AG04449 (cell line): ENCODE measurements at regions not wholly inside any gene's neighbourhood (a gene's known extent, or its start where the extent isn't known, plus 50 kb on each side); places are given as distances from the start of the nearest gene placed in this dataset.
A peak's percentile ranks its signal among the peaks of the same experiment; 100 is the strongest.
"Not testable (repeated sequence)": the region's sequence is repeated elsewhere in the genome, so short reads cannot be mapped to it uniquely, and the experiment has no call there.

ENCODE experiments used
- CTCF ChIA-PET: fragments of 350-600 bp; formaldehyde crosslinking; extraction: SDS; loops from one replicate; lab custom pipeline; 2021; ENCODE audit warnings: antibody characterized with exemption; lab: Yijun Ruan, JAX
- POLR2A ChIA-PET: fragments of 400-600, 350-600 bp; formaldehyde crosslinking; extraction: SDS; loops from one replicate; lab custom pipeline; 2020; ENCODE audit warnings: antibody characterized with exemption, inconsistent platforms; lab: Yijun Ruan, JAX
- DNase-seq: peaks from one replicate; pipeline ENCODE4 v3.0.0-alpha.2; 2010; ENCODE audit warnings: low read depth, low spot score
- H3K4me3 ChIP-seq: 2 replicates; pipeline ENCODE4 v1.5.1; 2011; ENCODE audit warnings: low read depth, mild to moderate bottlenecking, control low read depth, low read length
- TF ChIP-seq, protein P1 (sequence below): IDR thresholded peaks from one replicate; pipeline ENCODE4 v1.5.1; 2011; ENCODE audit warnings: mild to moderate bottlenecking, moderate library complexity, low read length, control low read depth, inconsistent platforms; ENCODE audit not compliant: insufficient read depth; ENCODE audit errors: missing control alignments

DNA sequence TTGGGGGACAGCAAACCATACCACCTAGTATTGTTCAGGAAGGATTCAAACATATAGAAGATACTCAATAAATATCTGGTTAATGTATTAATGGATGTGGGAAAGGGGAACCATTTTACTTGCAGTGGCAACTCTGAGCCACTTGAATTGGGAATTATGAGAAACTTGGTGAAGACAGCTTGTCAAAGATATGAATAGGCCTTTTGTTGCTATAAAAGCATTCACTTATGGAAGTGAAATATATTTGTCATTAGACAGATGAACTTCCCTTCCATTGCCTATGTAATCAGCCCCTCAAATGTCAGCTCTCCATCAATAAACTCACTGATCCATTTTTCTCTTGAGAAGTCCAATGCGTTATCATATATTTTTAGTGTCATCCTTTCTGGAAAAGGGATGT, 56.1 kb downstream of the GPR85 start:
- TF ChIP-seq, protein P1, sequence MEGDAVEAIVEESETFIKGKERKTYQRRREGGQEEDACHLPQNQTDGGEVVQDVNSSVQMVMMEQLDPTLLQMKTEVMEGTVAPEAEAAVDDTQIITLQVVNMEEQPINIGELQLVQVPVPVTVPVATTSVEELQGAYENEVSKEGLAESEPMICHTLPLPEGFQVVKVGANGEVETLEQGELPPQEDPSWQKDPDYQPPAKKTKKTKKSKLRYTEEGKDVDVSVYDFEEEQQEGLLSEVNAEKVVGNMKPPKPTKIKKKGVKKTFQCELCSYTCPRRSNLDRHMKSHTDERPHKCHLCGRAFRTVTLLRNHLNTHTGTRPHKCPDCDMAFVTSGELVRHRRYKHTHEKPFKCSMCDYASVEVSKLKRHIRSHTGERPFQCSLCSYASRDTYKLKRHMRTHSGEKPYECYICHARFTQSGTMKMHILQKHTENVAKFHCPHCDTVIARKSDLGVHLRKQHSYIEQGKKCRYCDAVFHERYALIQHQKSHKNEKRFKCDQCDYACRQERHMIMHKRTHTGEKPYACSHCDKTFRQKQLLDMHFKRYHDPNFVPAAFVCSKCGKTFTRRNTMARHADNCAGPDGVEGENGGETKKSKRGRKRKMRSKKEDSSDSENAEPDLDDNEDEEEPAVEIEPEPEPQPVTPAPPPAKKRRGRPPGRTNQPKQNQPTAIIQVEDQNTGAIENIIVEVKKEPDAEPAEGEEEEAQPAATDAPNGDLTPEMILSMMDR, result no peak
- no peak for DNase-seq
- H3K4me3 ChIP-seq, result no peak overlapping the region
- ChIA-PET CTCF (no interaction called here), POLR2A (no interaction called here)

DNA sequence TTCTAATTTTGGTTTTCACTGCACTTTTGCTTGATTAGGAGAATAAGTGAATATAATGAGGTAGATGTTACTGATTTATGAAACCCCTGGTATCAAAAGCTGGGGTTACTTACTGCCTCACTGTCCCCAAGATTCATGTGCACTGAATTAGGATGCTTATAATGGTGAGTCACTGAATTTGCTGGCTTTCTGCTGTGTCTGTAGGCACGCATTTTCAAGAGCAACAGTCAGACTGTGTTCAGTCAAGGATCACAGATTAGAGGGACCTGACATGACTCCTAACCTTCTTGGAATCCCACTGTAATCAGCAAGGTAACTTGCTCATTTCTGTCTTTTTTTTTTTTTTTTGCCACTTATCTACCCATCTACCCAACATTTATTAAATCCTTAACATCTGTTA, 59.7 kb downstream of the GPR85 start:
- TF ChIP-seq, protein P1, result no peak
- DNase-seq, result no peak
- ChIA-PET CTCF (interaction anchor here (1.1 kb wide), 1 partner anchor 395 kb away, joined by 3 read pairs; no protein-coding TSS in a partner anchor), POLR2A (no interaction called here)
- H3K4me3 ChIP-seq, result no peak overlapping the region

- H3K4me3 ChIP-seq, POLR2A ChIA-PET, DNase-seq: not testable (repeated sequence)
- CTCF ChIA-PET, result interaction anchor here (0.7 kb wide), 1 partner anchor 83 kb away, joined by 3 read pairs; no protein-coding TSS in a partner anchor
Observed at GRCh38 chr7:113017144-113017857, 69.3 kb downstream of the GPR85 start.

DNA sequence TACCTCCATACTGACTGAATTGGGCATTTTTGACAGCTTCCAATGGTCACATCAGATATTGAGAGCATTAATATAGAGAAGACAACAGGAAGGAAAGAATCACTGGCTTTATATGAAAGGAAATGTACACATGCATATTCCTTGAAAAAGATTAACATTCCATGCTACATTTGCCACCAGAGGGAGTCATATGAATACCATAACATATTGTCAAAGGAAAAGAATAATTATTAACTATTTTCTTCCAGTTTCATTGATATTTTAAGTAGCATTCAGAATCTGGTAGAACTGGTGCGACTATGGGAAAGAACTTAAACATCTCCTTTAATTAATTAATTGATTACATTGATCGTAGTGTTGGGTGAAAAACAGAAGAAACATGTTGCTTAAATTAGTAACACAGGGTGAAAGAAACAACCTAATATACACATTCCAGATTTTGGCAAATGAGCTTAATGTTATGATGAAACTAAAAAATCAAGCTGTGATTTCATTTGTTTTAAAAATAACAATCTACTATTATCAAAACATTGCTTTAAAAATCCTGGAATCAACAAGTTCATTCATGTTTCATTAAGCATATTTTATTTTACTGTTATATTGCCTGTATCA, 71.5 kb downstream of the GPR85 start:
- no peak for DNase-seq
- CTCF ChIA-PET, result interaction anchor here (0.5 to 4.2 kb wide), 15 partner anchors 10 to 682 kb away, joined by 3 to 44 read pairs (median 4); no protein-coding TSS in a partner anchor
- POLR2A ChIA-PET, result no interaction called here
- H3K4me3 ChIP-seq, result no peak overlapping the region
- TF ChIP-seq, protein P1, result peak; percentile 20

GRCh38 chr7:113013761-113014449, 72.7 kb downstream of the GPR85 start:
- ChIA-PET POLR2A (no interaction called here), CTCF (interaction anchor here (0.6 to 4.2 kb wide), 11 partner anchors 12 to 697 kb away, joined by 3 to 44 read pairs (median 4); partner anchors contain the start of gene GPR85)
- no peak overlapping the region for H3K4me3 ChIP-seq
- no peak for DNase-seq
- TF ChIP-seq, protein P1, result no peak

- DNase-seq, H3K4me3 ChIP-seq, POLR2A ChIA-PET: not testable (repeated sequence)
- CTCF ChIA-PET, result interaction anchor here (0.9 to 4.2 kb wide), 8 partner anchors 15 to 698 kb away, joined by 3 to 44 read pairs (median 4); partner anchors contain the start of gene GPR85
Observed at GRCh38 chr7:113012862-113013261, 73.8 kb downstream of the GPR85 start.

GRCh38 chr7:113010377-113010776, 76.2 kb downstream of the GPR85 start:
- TF ChIP-seq, protein P1, result no peak
- no peak for DNase-seq
- POLR2A ChIA-PET, result no interaction called here

More at GRCh38 chr7:113010377-113010776, 76.2 kb downstream of the GPR85 start:
- H3K4me3 ChIP-seq, result no peak overlapping the region
- CTCF ChIA-PET, result no interaction called here
